Panc1 (cell line): ENCODE measurements at regions not wholly inside any gene's neighbourhood (a gene's known extent, or its start where the extent isn't known, plus 50 kb on each side); places are given as distances from the start of the nearest gene placed in this dataset.

Source experiments
- ATAC-seq: fragments of 200-7000 bp; cut with Tn5 transposase; 2 replicates; pipeline ENCODE4 v1.9.1; 2020; ENCODE audit warnings: mild to moderate bottlenecking, moderate library complexity
- BruUV-seq: library from RNA; stranded (reverse); fragments of 400-500 nt; replicated peaks from 2 replicates; lab custom pipeline; 2021; lab: Mats Ljungman, UMichigan
- CTCF ChIA-PET: fragments of 300-600 bp; sonication (Branson Sonifier 250); formaldehyde crosslinking; loops from one replicate; lab custom pipeline; 2022; ENCODE audit warnings: antibody characterized with exemption; lab: Charles Lee
- POLR2A ChIA-PET: fragments of 300-600 bp; sonication (Branson Sonifier 250); formaldehyde crosslinking; loops from one replicate; lab custom pipeline; 2022; ENCODE audit warnings: antibody characterized with exemption; lab: Charles Lee
- DNase-seq: peaks from one replicate; pipeline ENCODE4 v3.0.0-alpha.2; 2010; ENCODE audit warnings: low read depth, low spot score
- H3K27ac ChIP-seq: 2 replicates; pipeline ENCODE4 v1.5.1; 2011; ENCODE audit warnings: mild to moderate bottlenecking, low read length, inconsistent platforms
- H3K27me3 ChIP-seq: fragments of 200-500 bp; sonication (Bioruptor generic); 2 replicates; pipeline ENCODE4 v1.6.0; 2014; ENCODE audit warnings: low read length, inconsistent platforms; ENCODE audit not compliant: control insufficient read depth, insufficient read depth
- H3K36me3 ChIP-seq: fragments of 200-500 bp; sonication (Bioruptor generic); 2 replicates; pipeline ENCODE4 v1.5.1; 2014; ENCODE audit warnings: inconsistent platforms, mild to moderate bottlenecking, low read length, moderate library complexity; ENCODE audit not compliant: control insufficient read depth, insufficient read depth
- H3K4me1 ChIP-seq: 2 replicates; pipeline ENCODE4 v1.5.1; 2011; ENCODE audit warnings: inconsistent platforms, mild to moderate bottlenecking, low read length, moderate library complexity; ENCODE audit not compliant: control insufficient read depth, insufficient read depth
- H3K4me3 ChIP-seq, 2 experiments: 2 replicates each; pipeline ENCODE4 v1.5.1; 2011 to 2012; ENCODE audit warnings: low read depth in 2 of 2, low read length in 2 of 2, mild to moderate bottlenecking in 2 of 2, inconsistent platforms in 1 of 2, moderate library complexity in 1 of 2
- H3K9me3 ChIP-seq: fragments of 200-500 bp; sonication (Bioruptor generic); 2 replicates; pipeline ENCODE4 v1.5.1; 2014; ENCODE audit warnings: low read depth, mild to moderate bottlenecking, inconsistent platforms, low read length, moderate library complexity; ENCODE audit not compliant: control insufficient read depth, insufficient read depth
- CTCF ChIP-seq: fragments of 450-650 bp; IDR thresholded peaks from 2 replicates; pipeline ENCODE4 v1.5.1; 2017; ENCODE audit warnings: mild to moderate bottlenecking
- POLR2AphosphoS5 ChIP-seq: IDR thresholded peaks from 2 replicates; pipeline ENCODE4 v1.6.1; 2012; ENCODE audit warnings: mild to moderate bottlenecking, low read depth, low read length, moderate library complexity
- REST ChIP-seq, 2 experiments: IDR thresholded peaks; 2 replicates each; pipeline ENCODE4 v1.6.1; 2011 to 2012; ENCODE audit warnings: low read depth in 2 of 2, control low read depth in 1 of 2, low read length in 1 of 2, mild to moderate bottlenecking in 1 of 2, moderate library complexity in 1 of 2; ENCODE audit not compliant: insufficient read depth in 1 of 2
- SIN3A ChIP-seq: IDR thresholded peaks from 2 replicates; pipeline ENCODE4 v1.6.1; 2012; ENCODE audit warnings: low read depth, mild to moderate bottlenecking, low read length, moderate library complexity, borderline replicate concordance; ENCODE audit not compliant: insufficient read depth
- TCF7L2 ChIP-seq: IDR thresholded peaks from 2 replicates; pipeline ENCODE4 v1.6.1; 2011; ENCODE audit warnings: mild to moderate bottlenecking, low read depth, low read length, inconsistent platforms
- in situ Hi-C: cut with HindIII; loops from 2 replicates; pipeline ENCODE4 v1.10.0; 2016; ENCODE audit warnings: low sequenced_read_pairs, low pct_unique_long_range_greater_than_20kb
- intact Hi-C: fragments of 100-400 bp; cut with micrococcal nuclease; formaldehyde crosslinking; loops from one replicate; pipeline ENCODE4 v1.10.0; 2022; ENCODE audit not compliant: unreplicated experiment

GRCh38 chr2:16308816-16309215 is 356.8 kb downstream of the CYRIA start:
- DNase-seq, result no peak
- TF ChIP-seq SIN3A, result no peak
- no peak for TF ChIP-seq REST (IDR thresholded peaks at IDR 0.05; ENCODE audit: insufficient read depth in 1 of 2, low read depth in 2 of 2, low read length in 1 of 2)
- TF ChIP-seq CTCF, result no peak
- no peak for TF ChIP-seq TCF7L2
- no peak for TF ChIP-seq POLR2AphosphoS5
- in situ Hi-C loops (no loop called here), intact Hi-C loops (no loop called here)
- ATAC-seq, result no peak
- CTCF ChIA-PET, result no interaction called here
- no peak overlapping the region for H3K27ac ChIP-seq
- H3K4me1 ChIP-seq, result no peaks in the 10 kb centered on the region
- H3K4me3 ChIP-seq, result no peak overlapping the region
- no peaks in the 10 kb centered on the region for H3K9me3 ChIP-seq
- H3K27me3 ChIP-seq, result no peaks in the 10 kb centered on the region
- H3K36me3 ChIP-seq, result no peaks in the 10 kb centered on the region
- BruUV-seq, result no TSS peak
- POLR2A ChIA-PET, result no interaction called here

- ATAC-seq (no peak), DNase-seq (no peak)
- no peak overlapping the region for H3K27ac ChIP-seq
- intact Hi-C loops (no loop called here), in situ Hi-C loops (no loop called here)
- no peaks in the 10 kb centered on the region for H3K36me3 ChIP-seq
- no peaks in the 10 kb centered on the region; the same call in 1 of the 2 replicates for H3K27me3 ChIP-seq
- POLR2A ChIA-PET, result no interaction called here
- no peaks in the 10 kb centered on the region for H3K4me1 ChIP-seq
- no peak for TF ChIP-seq TCF7L2
- no peak for TF ChIP-seq REST (IDR thresholded peaks at IDR 0.05; ENCODE audit: insufficient read depth in 1 of 2, low read depth in 2 of 2, low read length in 1 of 2)
- TF ChIP-seq POLR2AphosphoS5, result no peak
- no peak for TF ChIP-seq CTCF
- no peak for TF ChIP-seq SIN3A
- no TSS peak for BruUV-seq
- H3K9me3 ChIP-seq, result no peaks in the 10 kb centered on the region
- CTCF ChIA-PET, result no interaction called here
- no peak overlapping the region for H3K4me3 ChIP-seq
These were observed 360.6 kb downstream of the CYRIA start for GRCh38 chr2:16304876-16305590.
